ENCODE measurements at regions not wholly inside any gene's neighbourhood (a gene's known extent, or its start where the extent isn't known, plus 50 kb on each side); places are given as distances from the start of the nearest gene placed in this dataset.

GRCh38 chrX:43552703-43553102 is 103.4 kb upstream of the MAOA start:
- Histone ChIP-seq H3K4me2 (ENCODE audit: extremely low read depth, insufficient read depth, low read length) (no peak overlapping the region), H3K9me3 (ENCODE audit: control insufficient read depth, insufficient read depth, low read depth, low read length) (no peaks in the 10 kb centered on the region), H3K4me1 (ENCODE audit: control insufficient read depth, extremely low read depth, insufficient read depth, low read length) (no peaks in the 10 kb centered on the region), H3K36me3 (ENCODE audit: control insufficient read depth, insufficient read depth, low read length) (no peaks in the 10 kb centered on the region), H3K27ac (ENCODE audit: insufficient read depth, low read length) (no peak overlapping the region), H3K79me2 (ENCODE audit: control insufficient read depth, insufficient read depth, low read length) (no peaks in the 10 kb centered on the region), H3K9ac (ENCODE audit: insufficient read depth, low read length) (no peak overlapping the region), H3K27me3 (ENCODE audit: control insufficient read depth, insufficient read depth, low read length) (no peaks in the 10 kb centered on the region), H3K4me3 (replicated peaks in 1 of 4; ENCODE audit: control extremely low read depth in 1 of 4, insufficient read depth in 1 of 4, low read depth in 3 of 4, low read length in 4 of 4) (no peak overlapping the region), H4K20me1 (ENCODE audit: control insufficient read depth, extremely low read depth, insufficient read depth, low read length) (no peaks in the 10 kb centered on the region), H2AFZ (ENCODE audit: low read length) (no peak overlapping the region)
- DNase-seq (ENCODE audit: low read depth in 2 of 2): no peak
- TF ChIP-seq EZH2 (IDR thresholded peaks at IDR 0.05; ENCODE audit: low read length, missing control alignments): no peak
- TF ChIP-seq, protein P1, sequence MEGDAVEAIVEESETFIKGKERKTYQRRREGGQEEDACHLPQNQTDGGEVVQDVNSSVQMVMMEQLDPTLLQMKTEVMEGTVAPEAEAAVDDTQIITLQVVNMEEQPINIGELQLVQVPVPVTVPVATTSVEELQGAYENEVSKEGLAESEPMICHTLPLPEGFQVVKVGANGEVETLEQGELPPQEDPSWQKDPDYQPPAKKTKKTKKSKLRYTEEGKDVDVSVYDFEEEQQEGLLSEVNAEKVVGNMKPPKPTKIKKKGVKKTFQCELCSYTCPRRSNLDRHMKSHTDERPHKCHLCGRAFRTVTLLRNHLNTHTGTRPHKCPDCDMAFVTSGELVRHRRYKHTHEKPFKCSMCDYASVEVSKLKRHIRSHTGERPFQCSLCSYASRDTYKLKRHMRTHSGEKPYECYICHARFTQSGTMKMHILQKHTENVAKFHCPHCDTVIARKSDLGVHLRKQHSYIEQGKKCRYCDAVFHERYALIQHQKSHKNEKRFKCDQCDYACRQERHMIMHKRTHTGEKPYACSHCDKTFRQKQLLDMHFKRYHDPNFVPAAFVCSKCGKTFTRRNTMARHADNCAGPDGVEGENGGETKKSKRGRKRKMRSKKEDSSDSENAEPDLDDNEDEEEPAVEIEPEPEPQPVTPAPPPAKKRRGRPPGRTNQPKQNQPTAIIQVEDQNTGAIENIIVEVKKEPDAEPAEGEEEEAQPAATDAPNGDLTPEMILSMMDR (conservative IDR thresholded peaks at IDR 0.05 in 1 of 2, IDR thresholded peaks at IDR 0.05 in 1 of 2; ENCODE audit: low read depth in 1 of 2, low read length in 2 of 2): no peak

DNA sequence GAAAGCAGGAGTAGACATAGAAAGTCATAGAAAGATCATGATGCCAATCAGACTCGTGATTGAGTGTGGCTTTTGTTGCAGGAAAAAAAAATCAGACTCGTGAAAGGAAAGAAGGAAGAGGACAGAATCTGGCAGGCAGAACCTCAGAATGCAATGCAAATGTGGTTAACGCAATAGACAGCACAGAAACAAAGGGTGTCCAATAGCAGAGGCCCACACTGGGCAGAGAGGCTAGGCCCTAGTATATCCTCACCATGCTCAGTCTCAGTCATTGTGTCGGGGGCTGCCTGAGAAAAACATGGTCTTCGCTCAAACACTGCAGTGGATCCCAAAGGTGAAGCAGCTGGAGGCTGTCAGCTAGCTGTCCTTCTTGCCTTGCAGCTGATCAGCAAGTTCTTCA is 102.8 kb upstream of the MAOA start:
- TF ChIP-seq, protein P1 (conservative IDR thresholded peaks at IDR 0.05 in 1 of 2, IDR thresholded peaks at IDR 0.05 in 1 of 2; ENCODE audit: low read depth in 1 of 2, low read length in 2 of 2): no peak
- TF ChIP-seq EZH2 (IDR thresholded peaks at IDR 0.05; ENCODE audit: low read length, missing control alignments): no peak
- H3K4me3 ChIP-seq (replicated peaks in 1 of 4; ENCODE audit: control extremely low read depth in 1 of 4, insufficient read depth in 1 of 4, low read depth in 3 of 4, low read length in 4 of 4): no peak overlapping the region
- H3K36me3 ChIP-seq (ENCODE audit: control insufficient read depth, insufficient read depth, low read length): no peaks in the 10 kb centered on the region
- no peak overlapping the region for H2AFZ ChIP-seq (ENCODE audit: low read length)
- H3K4me1 ChIP-seq (ENCODE audit: control insufficient read depth, extremely low read depth, insufficient read depth, low read length): no peaks in the 10 kb centered on the region
- no peaks in the 10 kb centered on the region for H4K20me1 ChIP-seq (ENCODE audit: control insufficient read depth, extremely low read depth, insufficient read depth, low read length)
- H3K27ac ChIP-seq (ENCODE audit: insufficient read depth, low read length): no peak overlapping the region
- no peak overlapping the region for H3K4me2 ChIP-seq (ENCODE audit: extremely low read depth, insufficient read depth, low read length)
- no peaks in the 10 kb centered on the region for H3K9me3 ChIP-seq (ENCODE audit: control insufficient read depth, insufficient read depth, low read depth, low read length)
- no peaks in the 10 kb centered on the region for H3K27me3 ChIP-seq (ENCODE audit: control insufficient read depth, insufficient read depth, low read length)
- DNase-seq (ENCODE audit: low read depth in 2 of 2): no peak
- no peak overlapping the region for H3K9ac ChIP-seq (ENCODE audit: insufficient read depth, low read length)
- H3K79me2 ChIP-seq (ENCODE audit: control insufficient read depth, insufficient read depth, low read length): no peaks in the 10 kb centered on the region

- H3K36me3 ChIP-seq (ENCODE audit: control insufficient read depth, insufficient read depth, low read length): no peaks in the 10 kb centered on the region
- no peaks in the 10 kb centered on the region for H3K27me3 ChIP-seq (ENCODE audit: control insufficient read depth, insufficient read depth, low read length)
- H2AFZ ChIP-seq (ENCODE audit: low read length): no peak overlapping the region
- H4K20me1 ChIP-seq (ENCODE audit: control insufficient read depth, extremely low read depth, insufficient read depth, low read length): no peaks in the 10 kb centered on the region
- no peak overlapping the region for H3K4me2 ChIP-seq (ENCODE audit: extremely low read depth, insufficient read depth, low read length)
- no peaks in the 10 kb centered on the region for H3K9me3 ChIP-seq (ENCODE audit: control insufficient read depth, insufficient read depth, low read depth, low read length)
- DNase-seq (ENCODE audit: low read depth in 2 of 2): no peak
- TF ChIP-seq, protein P1 (conservative IDR thresholded peaks at IDR 0.05 in 1 of 2, IDR thresholded peaks at IDR 0.05 in 1 of 2; ENCODE audit: low read depth in 1 of 2, low read length in 2 of 2): no peak
- no peak for TF ChIP-seq EZH2 (IDR thresholded peaks at IDR 0.05; ENCODE audit: low read length, missing control alignments)
- no peak overlapping the region for H3K27ac ChIP-seq (ENCODE audit: insufficient read depth, low read length)
- H3K79me2 ChIP-seq (ENCODE audit: control insufficient read depth, insufficient read depth, low read length): no peaks in the 10 kb centered on the region
- H3K9ac ChIP-seq (ENCODE audit: insufficient read depth, low read length): no peak overlapping the region
- H3K4me3 ChIP-seq (replicated peaks in 1 of 4; ENCODE audit: control extremely low read depth in 1 of 4, insufficient read depth in 1 of 4, low read depth in 3 of 4, low read length in 4 of 4): no peak overlapping the region
- H3K4me1 ChIP-seq (ENCODE audit: control insufficient read depth, extremely low read depth, insufficient read depth, low read length): no peaks in the 10 kb centered on the region
Observed at GRCh38 chrX:43556207-43556606, 99.9 kb upstream of the MAOA start.
